Right lobe of liver (tissue), 6 donors: ENCODE measurements at regions not wholly inside any gene's neighbourhood (a gene's known extent, or its start where the extent isn't known, plus 50 kb on each side); places are given as distances from the start of the nearest gene placed in this dataset.

ENCODE experiments used
- ATAC-seq, 4 donors: fragments of 200-7000 bp; cut with Tn5 transposase; one replicate each; pipeline ENCODE4 v1.9.1; 2020; ENCODE audit warnings: mild to moderate bottlenecking in 4 of 4, moderate library complexity in 4 of 4
- DNase-seq, 3 donors: peaks; one replicate each; pipeline ENCODE4 v3.0.0-alpha.2; 2020
- H3K27ac ChIP-seq, 3 donors: fragments of 200-600 bp; one replicate each; pipeline ENCODE4 v1.8.0; 2022
- H3K27me3 ChIP-seq, 2 donors: fragments of 200-600 bp; one replicate each; pipeline ENCODE4 v1.8.0; 2022
- H3K36me3 ChIP-seq, 4 donors: fragments of 200-600 bp; sonication (generic) in 1 of 4; one replicate each; pipeline versions ENCODE4 v1.5.1 to v1.8.0; 2017 to 2022; ENCODE audit warnings: control low read depth in 1 of 4
- H3K4me1 ChIP-seq, 4 donors: fragments of 200-600 bp; sonication (generic) in 1 of 4; one replicate each; pipeline versions ENCODE4 v1.5.1 to v1.8.0; 2017 to 2022; ENCODE audit warnings: control low read depth in 1 of 4
- H3K4me3 ChIP-seq, 3 donors: fragments of 200-600 bp; one replicate each; pipeline ENCODE4 v1.8.0; 2022
- H3K9me3 ChIP-seq, 4 donors: fragments of 200-600 bp; sonication (generic) in 1 of 4; one replicate each; pipeline versions ENCODE4 v1.5.1 to v1.8.0; 2017 to 2022; ENCODE audit warnings: control low read depth in 1 of 4
- CTCF ChIP-seq, 4 donors: fragments of 200-600 bp in 3 of 4; fragments of 450-650 bp in 1 of 4; IDR thresholded peaks; one replicate each; pipeline versions ENCODE4 v1.5.1 to v1.8.0; 2016 to 2022; ENCODE audit warnings: antibody characterized with exemption in 4 of 4, mild to moderate bottlenecking in 2 of 4
- POLR2A ChIP-seq: fragments of 450-650 bp; IDR thresholded peaks from one replicate; pipeline ENCODE4 v1.6.1; 2017; ENCODE audit warnings: antibody characterized with exemption, mild to moderate bottlenecking
- WGBS: methylation state at CpG from one replicate; pipeline ENCODE4 v1.1.6; 2018; ENCODE audit warnings: low coverage, low lambda C conversion rate; ENCODE audit not compliant: insufficient coverage; ENCODE audit errors: missing lambda C conversion rate; 5-methylcytosine and 5-hydroxymethylcytosine counted together
- intact Hi-C, 2 donors: fragments of 100-400 bp; cut with DNase I; formaldehyde crosslinking; loops; one replicate each; pipeline versions ENCODE4 v1.11.2 to v1.14.1; 2022
- donor health status: DM: no; HTN: yes; CAD: no.
- donor health status: DM: no; HTN: no; CAD: no.
- donor health status: DM: no; HTN: no; CAD: no.
- donor health status: DM: no; HTN: yes; CAD: no.
- donor health status: DM: no; HTN: yes; CAD: no.

- intact Hi-C loops, result no loop called here
- Histone ChIP-seq H3K27ac (no peak overlapping the region), H3K4me1 (no peaks in the 10 kb centered on the region), H3K27me3 (no peaks in the 10 kb centered on the region), H3K36me3 (no peaks in the 10 kb centered on the region), H3K4me3 (no peak overlapping the region), H3K9me3 (no peaks in the 10 kb centered on the region)
- DNase-seq (no peak), ATAC-seq (no peak)
- WGBS, result no CpG with 5 or more reads among the region's 22 CpGs
- TF ChIP-seq CTCF (IDR thresholded peaks at IDR 0.05), result no peak
These were observed 146.4 kb upstream of the GGTLC1 start for GRCh38 chr20:24134930-24135329.

- no peaks in the 10 kb centered on the region for H3K36me3 ChIP-seq
- DNase-seq (no peak), ATAC-seq (peak in 3 of 4 donors; percentile 39 to 67 (median 42))
- TF ChIP-seq CTCF (IDR thresholded peaks at IDR 0.05), result no peak
- no peak for TF ChIP-seq POLR2A
- H3K4me3 ChIP-seq, result no peak overlapping the region
- no peaks in the 10 kb centered on the region for H3K27me3 ChIP-seq
- intact Hi-C loops, result no loop called here
- WGBS, result 19% methylated on average over 3 of the region's 3 CpGs
- H3K9me3 ChIP-seq, result no peaks in the 10 kb centered on the region
- no peaks in the 10 kb centered on the region for H3K4me1 ChIP-seq
- no peak overlapping the region for H3K27ac ChIP-seq
These were observed 145.7 kb upstream of the GGTLC1 start for GRCh38 chr20:24134284-24134683.

GRCh38 chr20:24132246-24132645, 143.7 kb upstream of the GGTLC1 start:
- H3K4me3 ChIP-seq, result no peak overlapping the region

GRCh38 chr20:24131684-24132083, 143.1 kb upstream of the GGTLC1 start:
- no peak for ATAC-seq
- Histone ChIP-seq H3K36me3 (no peaks in the 10 kb centered on the region), H3K27ac (no peak overlapping the region), H3K4me1 (no peaks in the 10 kb centered on the region), H3K9me3 (no peaks in the 10 kb centered on the region), H3K4me3 (no peak overlapping the region), H3K27me3 (no peaks in the 10 kb centered on the region)
- 33% methylated on average over 1 of the region's 1 CpG for WGBS
- no peak for DNase-seq
- intact Hi-C loops, result no loop called here
- TF ChIP-seq CTCF (IDR thresholded peaks at IDR 0.05), result no peak
- TF ChIP-seq POLR2A, result no peak

More at GRCh38 chr20:24132246-24132645, 143.7 kb upstream of the GGTLC1 start:
- intact Hi-C loops, result no loop called here
- TF ChIP-seq CTCF (IDR thresholded peaks at IDR 0.05) (no peak), POLR2A (no peak)
- H3K9me3 ChIP-seq, result no peaks in the 10 kb centered on the region
- no peaks in the 10 kb centered on the region for H3K27me3 ChIP-seq
- H3K36me3 ChIP-seq, result no peaks in the 10 kb centered on the region
- H3K4me1 ChIP-seq, result no peaks in the 10 kb centered on the region
- no peak for DNase-seq
- no peak overlapping the region for H3K27ac ChIP-seq
- no peak for ATAC-seq

- Histone ChIP-seq H3K9me3 (no peaks in the 10 kb centered on the region), H3K4me1 (no peaks in the 10 kb centered on the region), H3K4me3 (no peak overlapping the region), H3K27ac (no peak overlapping the region), H3K27me3 (no peaks in the 10 kb centered on the region), H3K36me3 (no peaks in the 10 kb centered on the region)
- DNase-seq (no peak), ATAC-seq (no peak)
- intact Hi-C loops, result no loop called here
- 72% methylated on average over 4 of the region's 4 CpGs for WGBS
- TF ChIP-seq CTCF (IDR thresholded peaks at IDR 0.05) (no peak), POLR2A (no peak)
These were observed 142.7 kb upstream of the GGTLC1 start for GRCh38 chr20:24131281-24131680.
